Retinal pigment epithelial cell (primary cell): ENCODE measurements at regions not wholly inside any gene's neighbourhood (a gene's known extent, or its start where the extent isn't known, plus 50 kb on each side); places are given as distances from the start of the nearest gene placed in this dataset.

ENCODE experiments used
- DNase-seq: peaks from one replicate; pipeline ENCODE4 v3.0.0-alpha.2; 2010; ENCODE audit warnings: low read depth
- H3K4me3 ChIP-seq: 2 replicates; pipeline ENCODE4 v1.5.1; 2011; ENCODE audit warnings: mild to moderate bottlenecking, low read length, control low read depth, moderate library complexity
- CTCF ChIP-seq: conservative IDR thresholded peaks from 2 replicates; pipeline ENCODE4 v1.5.1; 2011; ENCODE audit warnings: low read depth, low read length, control low read depth, inconsistent platforms

- no peak for TF ChIP-seq CTCF
- DNase-seq = no peak
- no peak overlapping the region for H3K4me3 ChIP-seq
Observed at GRCh38 chr4:38572793-38573192, 91.2 kb upstream of the KLF3 start.

GRCh38 chr4:38574559-38575333 is 89.3 kb upstream of the KLF3 start:
- DNase-seq = no peak
- H3K4me3 ChIP-seq = no peak overlapping the region
- TF ChIP-seq CTCF = no peak

DNA sequence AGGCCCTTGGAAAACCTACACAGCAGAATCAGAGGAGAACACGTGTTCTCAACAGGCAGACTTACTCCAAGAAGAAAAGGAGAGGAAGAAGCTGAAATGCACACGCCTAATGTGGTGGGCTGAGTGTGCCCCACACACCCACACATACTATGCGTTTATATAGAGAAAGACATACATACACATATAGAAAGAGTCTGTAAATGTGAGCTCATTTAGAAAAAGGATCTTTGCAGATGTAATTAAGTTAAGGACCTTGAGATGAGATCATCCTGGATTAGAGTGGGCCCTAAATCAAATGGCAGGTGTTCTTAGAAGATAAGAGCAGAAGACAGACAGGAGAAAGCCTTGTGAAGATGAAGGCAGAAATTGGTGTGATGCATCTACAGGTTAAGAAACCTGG is 87.2 kb upstream of the KLF3 start:
- H3K4me3 ChIP-seq = no peak overlapping the region
- TF ChIP-seq CTCF = no peak
- no peak for DNase-seq

DNA sequence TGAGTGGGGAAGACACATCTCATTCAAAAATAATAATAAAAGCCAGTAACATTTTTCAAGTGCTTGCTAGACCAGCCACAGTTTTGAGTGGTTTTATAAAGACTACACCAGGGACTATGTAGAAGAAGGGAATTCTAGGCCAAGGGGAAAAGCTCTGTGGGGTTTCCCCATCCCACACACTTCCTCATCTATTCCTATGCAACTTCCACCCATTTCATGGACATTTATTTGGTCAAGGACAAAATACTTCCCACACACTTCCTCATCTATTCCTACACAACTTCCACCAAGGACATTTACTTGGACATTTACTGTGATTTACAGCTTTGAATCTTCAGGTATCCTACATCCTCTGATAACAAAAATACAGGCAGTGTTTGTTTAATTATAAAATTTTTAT is 86.5 kb upstream of the KLF3 start:
- DNase-seq = no peak
- no peak for TF ChIP-seq CTCF

GRCh38 chr4:38581426-38582106 is 82.4 kb upstream of the KLF3 start:
- no peak for DNase-seq
- no peak overlapping the region for H3K4me3 ChIP-seq
- no peak for TF ChIP-seq CTCF

More for the DNA sequence above, 86.5 kb upstream of the KLF3 start:
- H3K4me3 ChIP-seq = no peak overlapping the region

- DNase-seq = no peak
- TF ChIP-seq CTCF = no peak
- H3K4me3 ChIP-seq = no peak overlapping the region
Observed at GRCh38 chr4:38582445-38582844, 81.6 kb upstream of the KLF3 start.
